Ureter (tissue), 1 donor: ENCODE measurements at regions not wholly inside any gene's neighbourhood (a gene's known extent, or its start where the extent isn't known, plus 50 kb on each side); places are given as distances from the start of the nearest gene placed in this dataset.

Source experiments
- DNase-seq: peaks from one replicate; pipeline ENCODE4 v3.0.0-alpha.2; 2020; ENCODE audit warnings: low spot score
- donor health status: DM: yes; HTN: yes; CAD: no.

- DNase-seq: no peak
These were observed 315.7 kb upstream of the C11orf87 start for GRCh38 chr11:109106151-109106906.

- DNase-seq: no peak
These were observed 312.8 kb upstream of the C11orf87 start for GRCh38 chr11:109109150-109109549.

- no peak for DNase-seq
These were observed 312.2 kb upstream of the C11orf87 start for GRCh38 chr11:109109571-109110315.

- DNase-seq: no peak
These were observed 309.7 kb upstream of the C11orf87 start for GRCh38 chr11:109112261-109112660.

- no peak for DNase-seq
These were observed 309.1 kb upstream of the C11orf87 start for GRCh38 chr11:109112821-109113280.

GRCh38 chr11:109120341-109120740, 301.6 kb upstream of the C11orf87 start:
- DNase-seq: no peak

GRCh38 chr11:109121173-109121932, 300.6 kb upstream of the C11orf87 start:
- DNase-seq: no peak

- no peak for DNase-seq
These were observed 297.9 kb upstream of the C11orf87 start for GRCh38 chr11:109123816-109124787.

GRCh38 chr11:109130910-109131309, 291.1 kb upstream of the C11orf87 start:
- DNase-seq: no peak

GRCh38 chr11:109132539-109132938, 289.5 kb upstream of the C11orf87 start:
- DNase-seq: no peak

GRCh38 chr11:109133159-109133558, 288.8 kb upstream of the C11orf87 start:
- no peak for DNase-seq

- DNase-seq: no peak
These were observed 286.4 kb upstream of the C11orf87 start for GRCh38 chr11:109135627-109136026.

- DNase-seq: no peak
These were observed 283.8 kb upstream of the C11orf87 start for GRCh38 chr11:109138196-109138595.

GRCh38 chr11:109140426-109140825, 281.6 kb upstream of the C11orf87 start:
- no peak for DNase-seq

GRCh38 chr11:109140857-109141515, 281.0 kb upstream of the C11orf87 start:
- DNase-seq: no peak

- no peak for DNase-seq
These were observed 276.7 kb upstream of the C11orf87 start for GRCh38 chr11:109145287-109145686.

GRCh38 chr11:109147726-109148125, 274.3 kb upstream of the C11orf87 start:
- no peak for DNase-seq

GRCh38 chr11:109148669-109149068, 273.3 kb upstream of the C11orf87 start:
- no peak for DNase-seq

GRCh38 chr11:109150581-109150980, 271.4 kb upstream of the C11orf87 start:
- DNase-seq: no peak

- no peak for DNase-seq
These were observed 268.2 kb upstream of the C11orf87 start for GRCh38 chr11:109153836-109154235.

GRCh38 chr11:109155291-109155690, 266.7 kb upstream of the C11orf87 start:
- DNase-seq: no peak
